HL-60 (cell line): ENCODE measurements at regions not wholly inside any gene's neighbourhood (a gene's known extent, or its start where the extent isn't known, plus 50 kb on each side); places are given as distances from the start of the nearest gene placed in this dataset.

Source experiments
- CTCF ChIP-seq: IDR thresholded peaks from one replicate; pipeline ENCODE4 v1.5.1; 2011; ENCODE audit warnings: low read length, control low read depth, inconsistent platforms; ENCODE audit not compliant: insufficient read depth
- GABPA ChIP-seq: IDR thresholded peaks from 2 replicates; pipeline ENCODE4 v1.6.1; 2012; ENCODE audit warnings: low read depth
- POLR2AphosphoS5 ChIP-seq: IDR thresholded peaks from 2 replicates; pipeline ENCODE4 v1.6.1; 2012; ENCODE audit warnings: low read depth
- REST ChIP-seq: IDR thresholded peaks from 2 replicates; pipeline ENCODE4 v1.6.1; 2012; ENCODE audit warnings: low read depth; ENCODE audit not compliant: insufficient replicate concordance
- SPI1 ChIP-seq: IDR thresholded peaks from 2 replicates; pipeline ENCODE4 v1.6.1; 2012; ENCODE audit warnings: low read depth, mild to moderate bottlenecking, borderline replicate concordance

GRCh38 chr16:86733546-86734254 lies 155.4 kb downstream of the FOXL1 start:
- TF ChIP-seq CTCF (no peak), POLR2AphosphoS5 (no peak), GABPA (no peak), REST (no peak), SPI1 (no peak)
